Vagina (tissue), 2 donors: ENCODE measurements at regions not wholly inside any gene's neighbourhood (a gene's known extent, or its start where the extent isn't known, plus 50 kb on each side); places are given as distances from the start of the nearest gene placed in this dataset.

Experiments
- DNase-seq, 2 donors: peaks; one replicate each; pipeline ENCODE4 v3.0.0-alpha.2; 2017; ENCODE audit errors: extremely low spot score in 2 of 2
- H3K27ac ChIP-seq: fragments of 200-600 bp; sonication (generic); one replicate; pipeline ENCODE4 v1.5.1; 2019
- H3K27me3 ChIP-seq: fragments of 200-600 bp; sonication (generic); one replicate; pipeline ENCODE4 v1.5.1; 2019
- H3K36me3 ChIP-seq, 2 donors: fragments of 200-600 bp; sonication (generic); one replicate each; pipeline ENCODE4 v1.5.1; 2017 to 2019
- H3K4me1 ChIP-seq: fragments of 200-600 bp; sonication (generic); one replicate; pipeline ENCODE4 v1.5.1; 2019
- H3K4me3 ChIP-seq, 2 donors: fragments of 200-600 bp; sonication (generic); 1 replicate in 1 of 2; 2 replicates in 1 of 2; pipeline ENCODE4 v1.5.1; 2016 to 2019
- H3K9me3 ChIP-seq: fragments of 200-600 bp; sonication (generic); one replicate; pipeline ENCODE4 v1.5.1; 2019
- CTCF ChIP-seq, 3 experiments: fragments of 450-650 bp in 2 of 3; fragments of 200-600 bp in 1 of 3; sonication (generic) in 1 of 3; IDR thresholded peaks; one replicate each; pipeline ENCODE4 v1.5.1; 2017 to 2019; ENCODE audit warnings: antibody characterized with exemption in 3 of 3, mild to moderate bottlenecking in 2 of 3, moderate library complexity in 2 of 3
- POLR2A ChIP-seq, 2 donors: fragments of 450-650 bp; IDR thresholded peaks; one replicate each; pipeline ENCODE4 v1.6.1; 2017; ENCODE audit warnings: antibody characterized with exemption in 2 of 2, mild to moderate bottlenecking in 2 of 2, moderate library complexity in 2 of 2
- POLR2AphosphoS5 ChIP-seq, 2 donors: sonication (generic); formaldehyde crosslinking; IDR thresholded peaks; one replicate each; pipeline ENCODE4 v1.9.0; 2017; ENCODE audit warnings: antibody characterized with exemption in 2 of 2, mild to moderate bottlenecking in 2 of 2, low read depth in 1 of 2; ENCODE audit not compliant: insufficient read depth in 1 of 2
- intact Hi-C: fragments of 100-400 bp; cut with DNase I; formaldehyde crosslinking; loops from one replicate; pipeline ENCODE4 v1.15.1; 2023

- no peaks in the 10 kb centered on the region for H3K36me3 ChIP-seq
- H3K9me3 ChIP-seq = no peaks in the 10 kb centered on the region
- H3K27me3 ChIP-seq = no peaks in the 10 kb centered on the region
- intact Hi-C loops = no loop called here
- H3K4me3 ChIP-seq = no peak overlapping the region
- TF ChIP-seq POLR2A (IDR thresholded peaks at IDR 0.05) (no peak), POLR2AphosphoS5 (IDR thresholded peaks at IDR 0.05; ENCODE audit: insufficient read depth in 1 of 2, low read depth in 1 of 2) (no peak), CTCF (IDR thresholded peaks at IDR 0.05) (no peak)
- DNase-seq = no peak
- H3K27ac ChIP-seq = no peak overlapping the region
- no peaks in the 10 kb centered on the region for H3K4me1 ChIP-seq
These were observed 819.3 kb downstream of the PCDH7 start for GRCh38 chr4:31539284-31540069.

GRCh38 chr4:31545330-31545729, 825.2 kb downstream of the PCDH7 start:
- H3K36me3 ChIP-seq = no peaks in the 10 kb centered on the region
- no peak overlapping the region for H3K4me3 ChIP-seq
- H3K4me1 ChIP-seq = peaks cover 8% of the 10 kb centered on the region
- DNase-seq = no peak
- TF ChIP-seq POLR2AphosphoS5 (IDR thresholded peaks at IDR 0.05; ENCODE audit: insufficient read depth in 1 of 2, low read depth in 1 of 2) (no peak), POLR2A (IDR thresholded peaks at IDR 0.05) (no peak), CTCF (IDR thresholded peaks at IDR 0.05) (no peak)
- no peak overlapping the region for H3K27ac ChIP-seq
- H3K27me3 ChIP-seq = no peaks in the 10 kb centered on the region
- intact Hi-C loops = no loop called here
- H3K9me3 ChIP-seq = no peaks in the 10 kb centered on the region

- H3K27me3 ChIP-seq = no peaks in the 10 kb centered on the region
- intact Hi-C loops = no loop called here
- TF ChIP-seq POLR2A (IDR thresholded peaks at IDR 0.05) (no peak), POLR2AphosphoS5 (IDR thresholded peaks at IDR 0.05; ENCODE audit: insufficient read depth in 1 of 2, low read depth in 1 of 2) (no peak), CTCF (IDR thresholded peaks at IDR 0.05) (no peak)
- H3K27ac ChIP-seq = no peak overlapping the region
- H3K4me3 ChIP-seq = no peak overlapping the region
- no peak for DNase-seq
- peaks cover 8% of the 10 kb centered on the region for H3K4me1 ChIP-seq
- no peaks in the 10 kb centered on the region for H3K9me3 ChIP-seq
- H3K36me3 ChIP-seq = no peaks in the 10 kb centered on the region
These were observed 825.6 kb downstream of the PCDH7 start for GRCh38 chr4:31545755-31546154.

- peaks cover 8% of the 10 kb centered on the region for H3K4me1 ChIP-seq
- intact Hi-C loops = no loop called here
- TF ChIP-seq POLR2A (IDR thresholded peaks at IDR 0.05) (no peak), CTCF (IDR thresholded peaks at IDR 0.05) (no peak), POLR2AphosphoS5 (IDR thresholded peaks at IDR 0.05; ENCODE audit: insufficient read depth in 1 of 2, low read depth in 1 of 2) (no peak)
- no peak overlapping the region for H3K4me3 ChIP-seq
- no peaks in the 10 kb centered on the region for H3K9me3 ChIP-seq
- no peak for DNase-seq
- no peaks in the 10 kb centered on the region for H3K27me3 ChIP-seq
- H3K36me3 ChIP-seq = no peaks in the 10 kb centered on the region
- H3K27ac ChIP-seq = no peak overlapping the region
These were observed 827.9 kb downstream of the PCDH7 start for GRCh38 chr4:31548021-31548420.

- no peak for DNase-seq
- no peaks in the 10 kb centered on the region for H3K27me3 ChIP-seq
- intact Hi-C loops = no loop called here
- H3K36me3 ChIP-seq = no peaks in the 10 kb centered on the region
- H3K4me3 ChIP-seq = no peak overlapping the region
- H3K27ac ChIP-seq = no peak overlapping the region
- TF ChIP-seq CTCF (IDR thresholded peaks at IDR 0.05) (no peak), POLR2A (IDR thresholded peaks at IDR 0.05) (no peak), POLR2AphosphoS5 (IDR thresholded peaks at IDR 0.05; ENCODE audit: insufficient read depth in 1 of 2, low read depth in 1 of 2) (no peak)
- H3K4me1 ChIP-seq = peaks cover 8% of the 10 kb centered on the region
- no peaks in the 10 kb centered on the region for H3K9me3 ChIP-seq
These were observed 828.7 kb downstream of the PCDH7 start for GRCh38 chr4:31548823-31549222.
